ENCODE measurements at regions not wholly inside any gene's neighbourhood (a gene's known extent, or its start where the extent isn't known, plus 50 kb on each side); places are given as distances from the start of the nearest gene placed in this dataset.

DNA sequence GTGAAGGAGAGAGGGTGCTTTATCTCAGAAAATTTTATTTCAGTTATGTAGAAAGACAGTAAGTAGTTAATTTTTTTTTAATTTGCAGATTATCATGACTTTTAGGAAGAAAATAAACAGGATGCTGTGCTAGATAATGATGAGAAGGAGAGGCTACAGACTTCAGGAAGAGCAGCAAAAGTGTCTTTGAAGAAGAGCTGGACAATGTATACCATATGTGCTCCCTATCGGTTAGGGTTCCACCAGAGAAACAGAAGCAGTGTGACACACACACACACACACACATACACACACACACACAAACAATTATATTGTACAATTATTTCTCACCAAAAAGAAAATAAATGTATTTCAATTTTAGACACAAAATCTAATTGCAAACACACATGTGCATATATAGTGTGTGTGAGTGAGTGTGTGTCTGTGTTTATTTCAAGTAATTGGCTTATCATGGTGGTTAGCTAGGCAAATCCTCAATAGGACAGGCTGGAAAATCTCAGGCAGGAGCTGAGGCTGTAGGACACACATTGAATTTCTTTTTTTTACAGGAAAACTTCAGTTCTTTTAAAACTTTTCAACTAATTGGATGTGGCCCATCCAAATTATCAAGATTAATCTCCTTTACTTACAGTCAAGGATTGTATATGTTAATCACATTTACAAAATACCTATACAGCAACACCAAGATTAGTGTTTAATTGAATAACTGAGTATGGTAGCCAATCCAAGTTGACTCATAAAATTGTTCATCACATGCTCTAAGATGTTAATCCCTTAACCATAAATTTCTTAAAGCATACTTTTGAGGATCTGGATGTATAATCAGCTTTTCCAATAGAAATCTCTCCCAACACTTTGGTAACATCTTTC lies 235.8 kb upstream of the DCN start:
- no peak for DNase-seq (ENCODE audit: low spot score)
- TF ChIP-seq, protein P1, sequence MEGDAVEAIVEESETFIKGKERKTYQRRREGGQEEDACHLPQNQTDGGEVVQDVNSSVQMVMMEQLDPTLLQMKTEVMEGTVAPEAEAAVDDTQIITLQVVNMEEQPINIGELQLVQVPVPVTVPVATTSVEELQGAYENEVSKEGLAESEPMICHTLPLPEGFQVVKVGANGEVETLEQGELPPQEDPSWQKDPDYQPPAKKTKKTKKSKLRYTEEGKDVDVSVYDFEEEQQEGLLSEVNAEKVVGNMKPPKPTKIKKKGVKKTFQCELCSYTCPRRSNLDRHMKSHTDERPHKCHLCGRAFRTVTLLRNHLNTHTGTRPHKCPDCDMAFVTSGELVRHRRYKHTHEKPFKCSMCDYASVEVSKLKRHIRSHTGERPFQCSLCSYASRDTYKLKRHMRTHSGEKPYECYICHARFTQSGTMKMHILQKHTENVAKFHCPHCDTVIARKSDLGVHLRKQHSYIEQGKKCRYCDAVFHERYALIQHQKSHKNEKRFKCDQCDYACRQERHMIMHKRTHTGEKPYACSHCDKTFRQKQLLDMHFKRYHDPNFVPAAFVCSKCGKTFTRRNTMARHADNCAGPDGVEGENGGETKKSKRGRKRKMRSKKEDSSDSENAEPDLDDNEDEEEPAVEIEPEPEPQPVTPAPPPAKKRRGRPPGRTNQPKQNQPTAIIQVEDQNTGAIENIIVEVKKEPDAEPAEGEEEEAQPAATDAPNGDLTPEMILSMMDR (IDR thresholded peaks at IDR 0.05), result no peak
- Histone ChIP-seq H3K27me3 (no peaks in the 10 kb centered on the region), H3K4me1 (no peaks in the 10 kb centered on the region), H3K27ac (no peak overlapping the region), H3K36me3 (no peaks in the 10 kb centered on the region), H3K4me3 (no peak overlapping the region), H3K9me3 (no peaks in the 10 kb centered on the region)

DNA sequence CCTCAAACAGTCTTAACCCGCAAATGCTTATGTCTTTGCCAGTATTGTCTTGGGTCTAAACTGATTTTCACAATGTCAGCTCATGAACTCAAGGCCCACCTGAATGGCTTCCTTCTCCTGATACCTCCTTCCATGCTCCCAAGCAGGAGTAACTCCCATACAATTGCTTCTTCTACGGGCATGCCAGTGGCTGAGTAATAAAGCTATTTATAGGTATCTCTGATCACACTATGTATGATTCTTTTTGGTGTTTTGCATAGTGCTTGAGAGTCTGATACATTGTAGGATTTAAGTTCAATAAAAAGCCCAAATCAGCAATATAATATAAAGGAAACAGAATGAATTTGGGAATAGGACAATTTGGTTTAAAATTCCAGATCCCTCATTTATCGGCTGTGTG lies 235.0 kb upstream of the DCN start:
- DNase-seq (ENCODE audit: low spot score), result no peak
- no peaks in the 10 kb centered on the region for H3K4me1 ChIP-seq
- no peak overlapping the region for H3K4me3 ChIP-seq
- H3K27ac ChIP-seq, result no peak overlapping the region
- TF ChIP-seq, protein P1 (IDR thresholded peaks at IDR 0.05), result no peak
- H3K9me3 ChIP-seq, result no peaks in the 10 kb centered on the region
- H3K27me3 ChIP-seq, result no peaks in the 10 kb centered on the region
- H3K36me3 ChIP-seq, result no peaks in the 10 kb centered on the region

DNA sequence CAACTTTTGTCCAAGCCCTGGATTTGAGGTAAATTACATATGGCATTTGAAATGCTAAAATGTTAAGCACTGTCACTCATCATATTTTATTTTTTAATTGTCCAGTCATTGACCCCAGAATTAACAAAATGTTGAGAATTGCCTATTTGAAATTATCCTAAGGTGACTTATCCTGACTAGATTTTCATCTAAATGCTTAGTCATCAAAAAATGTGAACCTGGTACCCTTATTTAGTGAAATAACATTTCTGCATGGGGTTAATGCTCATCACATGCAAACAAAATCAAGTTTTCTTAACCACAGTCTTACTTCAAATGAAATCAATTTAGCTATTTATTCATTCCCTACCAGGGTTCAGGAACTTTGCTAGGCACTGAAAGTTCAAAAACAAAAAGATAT lies 232.0 kb upstream of the DCN start:
- H3K27me3 ChIP-seq, result no peaks in the 10 kb centered on the region
- H3K4me3 ChIP-seq, result no peak overlapping the region
- H3K4me1 ChIP-seq, result no peaks in the 10 kb centered on the region
- TF ChIP-seq, protein P1 (IDR thresholded peaks at IDR 0.05), result no peak
- H3K27ac ChIP-seq, result no peak overlapping the region
- no peaks in the 10 kb centered on the region for H3K9me3 ChIP-seq
- no peaks in the 10 kb centered on the region for H3K36me3 ChIP-seq
- DNase-seq (ENCODE audit: low spot score), result no peak

DNA sequence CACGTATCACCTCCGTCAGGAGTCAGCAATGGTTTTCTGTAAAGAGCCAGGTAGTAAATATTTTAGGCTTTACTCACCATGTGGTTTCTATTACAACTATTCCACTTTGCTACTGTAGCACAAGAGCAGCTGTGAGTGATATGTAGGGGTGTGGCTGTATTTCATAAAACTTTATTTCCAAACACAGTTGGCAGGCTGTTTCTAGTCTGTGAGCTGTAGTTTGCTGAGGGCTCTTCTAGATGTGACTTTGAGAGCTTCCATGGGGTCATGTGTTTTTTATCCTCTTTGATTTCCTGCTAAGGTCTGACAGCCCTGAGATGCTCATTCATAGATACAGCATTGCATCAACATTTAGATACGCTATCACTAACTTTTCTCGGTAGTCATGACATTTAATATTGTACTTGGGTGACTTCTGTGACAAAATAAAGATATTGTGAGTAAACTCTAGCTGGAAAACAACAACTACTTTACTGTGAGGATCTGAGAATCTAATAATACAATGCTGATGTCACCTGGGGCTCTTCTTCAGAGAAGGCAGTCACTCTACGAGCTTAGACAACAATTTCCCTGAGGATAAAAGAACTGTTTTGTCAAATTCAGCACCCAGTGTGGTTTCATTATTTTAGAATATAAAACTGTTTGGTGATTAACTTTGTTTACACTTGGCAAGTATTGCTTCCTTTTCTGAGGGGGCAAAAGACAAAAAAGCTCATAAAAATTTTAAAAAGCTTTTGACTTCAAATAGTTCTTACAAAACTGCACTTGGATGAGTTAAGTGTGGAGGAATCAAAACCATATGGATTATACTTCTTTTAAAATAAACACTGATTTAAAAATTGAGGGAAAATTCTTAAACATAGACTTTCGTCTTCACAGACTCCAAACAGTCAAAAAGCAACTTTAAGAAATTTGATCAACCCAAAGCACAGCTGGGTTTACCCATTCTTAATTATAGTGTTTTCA lies 231.2 kb upstream of the DCN start:
- H3K4me3 ChIP-seq, result no peak overlapping the region

DNA sequence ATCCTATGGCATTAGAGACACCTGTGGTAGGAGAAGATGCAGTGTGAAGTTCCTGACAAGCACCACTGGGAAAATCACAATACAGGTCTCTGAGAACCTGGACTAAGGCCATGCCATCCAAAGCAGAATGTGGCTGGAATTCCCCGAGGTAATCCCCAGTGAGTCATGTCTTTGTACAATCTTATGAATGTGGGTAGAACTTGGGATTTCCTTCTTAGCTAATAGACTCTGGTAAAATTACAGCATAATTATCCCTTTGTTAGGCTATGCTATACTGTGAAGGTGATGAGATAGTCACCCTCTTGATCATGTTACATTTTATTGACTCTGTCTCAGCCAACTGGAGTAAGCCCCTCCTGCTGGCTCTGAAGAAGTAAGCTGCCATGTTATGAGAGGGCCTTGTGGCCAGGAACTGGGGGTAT lies 224.3 kb upstream of the DCN start:
- Histone ChIP-seq H3K27me3 (no peaks in the 10 kb centered on the region), H3K4me3 (no peak overlapping the region), H3K4me1 (no peaks in the 10 kb centered on the region), H3K36me3 (no peaks in the 10 kb centered on the region), H3K9me3 (no peaks in the 10 kb centered on the region), H3K27ac (no peak overlapping the region)
- DNase-seq (ENCODE audit: low spot score), result no peak
- TF ChIP-seq, protein P1 (IDR thresholded peaks at IDR 0.05), result no peak

More for the DNA sequence above, 231.2 kb upstream of the DCN start:
- Histone ChIP-seq H3K9me3 (no peaks in the 10 kb centered on the region), H3K27ac (no peak overlapping the region), H3K27me3 (no peaks in the 10 kb centered on the region), H3K4me1 (no peaks in the 10 kb centered on the region), H3K36me3 (no peaks in the 10 kb centered on the region)
- DNase-seq (ENCODE audit: low spot score), result no peak
- TF ChIP-seq, protein P1 (IDR thresholded peaks at IDR 0.05), result no peak

Measured in right atrium auricular region (tissue), 2 donors.